Cerebellar nuclear complex (tissue), 1 donor: ENCODE measurements at regions not wholly inside any gene's neighbourhood (a gene's known extent, or its start where the extent isn't known, plus 50 kb on each side); places are given as distances from the start of the nearest gene placed in this dataset.
"Not testable (repeated sequence)": the region's sequence is repeated elsewhere in the genome, so short reads cannot be mapped to it uniquely, and the experiment has no call there.

ENCODE experiments used
- DNase-seq, 2 experiments: peaks; one replicate each; lab custom pipeline; 2025; lab: John Stamatoyannopoulos, UW

- no peak for DNase-seq
Measured at GRCh38 chr2:145753966-145754365, 1234.0 kb upstream of the ZEB2 start.

GRCh38 chr2:145753041-145753608, 1233.2 kb upstream of the ZEB2 start:
- DNase-seq: no peak

- no peak for DNase-seq
Measured at GRCh38 chr2:145752091-145752806, 1232.3 kb upstream of the ZEB2 start.

- no peak for DNase-seq
Measured at GRCh38 chr2:145751629-145752028, 1231.7 kb upstream of the ZEB2 start.

- no peak for DNase-seq
Measured at GRCh38 chr2:145751155-145751554, 1231.2 kb upstream of the ZEB2 start.

GRCh38 chr2:145750612-145751011, 1230.7 kb upstream of the ZEB2 start:
- no peak for DNase-seq

GRCh38 chr2:145750144-145750543, 1230.2 kb upstream of the ZEB2 start:
- DNase-seq: no peak

GRCh38 chr2:145749556-145749955, 1229.6 kb upstream of the ZEB2 start:
- DNase-seq: no peak

GRCh38 chr2:145748927-145749326, 1229.0 kb upstream of the ZEB2 start:
- no peak for DNase-seq

- no peak for DNase-seq
Measured at GRCh38 chr2:145747715-145748114, 1227.8 kb upstream of the ZEB2 start.

GRCh38 chr2:145745387-145745721, 1225.4 kb upstream of the ZEB2 start:
- DNase-seq: not testable (repeated sequence)

- no peak for DNase-seq
Measured at GRCh38 chr2:145744541-145745386, 1224.8 kb upstream of the ZEB2 start.

- DNase-seq: no peak
Measured at GRCh38 chr2:145743011-145743410, 1223.1 kb upstream of the ZEB2 start.

- no peak for DNase-seq
Measured at GRCh38 chr2:145741636-145742035, 1221.7 kb upstream of the ZEB2 start.

- DNase-seq: no peak
Measured at GRCh38 chr2:145741181-145741580, 1221.3 kb upstream of the ZEB2 start.

GRCh38 chr2:145740302-145740701, 1220.4 kb upstream of the ZEB2 start:
- no peak for DNase-seq

GRCh38 chr2:145739681-145740080, 1219.8 kb upstream of the ZEB2 start:
- DNase-seq: no peak

- no peak for DNase-seq
Measured at GRCh38 chr2:145736871-145737270, 1217.0 kb upstream of the ZEB2 start.

- no peak for DNase-seq
Measured at GRCh38 chr2:145731467-145731866, 1211.5 kb upstream of the ZEB2 start.

GRCh38 chr2:145729993-145730770, 1210.3 kb upstream of the ZEB2 start:
- no peak for DNase-seq

GRCh38 chr2:145729481-145729880, 1209.6 kb upstream of the ZEB2 start:
- no peak for DNase-seq

- no peak for DNase-seq
Measured at GRCh38 chr2:145728511-145728910, 1208.6 kb upstream of the ZEB2 start.
